Activated CD8-positive, alpha-beta memory T cell treated with anti-CD3 and anti-CD28 coated beads, Interleukin-2, amount 50 U/mL, for 24 hours (primary cell): ENCODE measurements at regions not wholly inside any gene's neighbourhood (a gene's known extent, or its start where the extent isn't known, plus 50 kb on each side); places are given as distances from the start of the nearest gene placed in this dataset.
"Not testable (repeated sequence)": the region's sequence is repeated elsewhere in the genome, so short reads cannot be mapped to it uniquely, and the experiment has no call there.

ENCODE experiments used
- DNase-seq: peaks from one replicate; pipeline ENCODE4 v3.0.0-alpha.2; 2020; ENCODE audit errors: extremely low read depth

DNA sequence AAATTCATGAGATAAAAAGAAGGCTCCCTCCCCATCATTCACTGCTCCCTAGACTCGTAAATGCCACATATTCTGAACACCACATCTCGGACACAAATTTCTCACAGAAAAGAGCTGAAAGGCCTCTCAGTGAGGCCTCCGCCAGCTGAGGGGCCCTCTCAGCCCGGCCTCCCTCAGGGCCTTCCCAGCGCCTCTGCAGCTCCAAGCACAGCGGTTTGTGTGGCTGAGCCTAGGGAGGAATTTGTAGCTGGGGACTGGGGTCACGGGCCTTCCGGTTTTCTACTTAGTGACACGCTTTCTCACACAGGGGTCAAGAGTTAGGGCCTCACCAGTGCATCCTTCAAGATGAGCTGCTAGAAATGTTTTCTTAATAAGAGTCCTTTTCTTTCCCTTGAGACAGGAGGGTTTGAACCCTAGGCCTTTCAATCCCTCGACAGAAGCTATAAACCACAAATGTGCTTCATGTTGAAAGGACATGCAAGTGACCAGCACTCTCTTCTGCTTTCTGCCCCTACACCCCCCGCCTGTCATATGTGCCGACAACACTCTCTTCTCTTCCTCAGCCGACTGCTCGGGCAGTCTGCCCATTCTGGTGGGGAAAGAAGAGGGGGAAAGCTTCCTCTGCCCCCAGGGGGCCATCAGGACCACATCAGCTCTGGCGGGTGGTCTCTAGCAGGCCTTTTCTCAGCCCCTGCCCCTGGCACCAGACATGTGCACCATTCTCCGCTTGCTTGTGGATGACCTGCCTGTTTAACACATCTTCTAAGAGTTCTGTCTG lies 104.9 kb downstream of the CHIC2 start:
- DNase-seq = no peak

DNA sequence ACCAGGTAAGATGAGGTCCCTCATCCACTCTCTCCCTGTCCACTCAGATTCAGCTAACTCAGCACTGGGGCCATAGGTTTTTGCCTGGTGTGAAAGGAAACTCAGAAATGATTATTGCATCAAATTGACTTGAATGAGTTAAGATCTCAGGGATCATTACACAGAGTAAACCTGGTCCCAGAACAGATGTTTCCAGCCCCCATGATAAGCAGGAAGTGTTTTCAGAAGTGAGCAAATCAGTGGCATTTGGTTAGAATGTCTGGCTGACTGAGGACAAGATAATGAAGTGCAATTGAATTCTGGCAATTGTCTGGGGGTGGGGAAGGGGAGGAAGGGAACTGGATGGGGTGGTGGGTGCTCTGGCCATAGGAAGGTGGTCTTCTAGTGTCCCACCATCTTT lies 108.0 kb downstream of the CHIC2 start:
- DNase-seq = no peak

DNA sequence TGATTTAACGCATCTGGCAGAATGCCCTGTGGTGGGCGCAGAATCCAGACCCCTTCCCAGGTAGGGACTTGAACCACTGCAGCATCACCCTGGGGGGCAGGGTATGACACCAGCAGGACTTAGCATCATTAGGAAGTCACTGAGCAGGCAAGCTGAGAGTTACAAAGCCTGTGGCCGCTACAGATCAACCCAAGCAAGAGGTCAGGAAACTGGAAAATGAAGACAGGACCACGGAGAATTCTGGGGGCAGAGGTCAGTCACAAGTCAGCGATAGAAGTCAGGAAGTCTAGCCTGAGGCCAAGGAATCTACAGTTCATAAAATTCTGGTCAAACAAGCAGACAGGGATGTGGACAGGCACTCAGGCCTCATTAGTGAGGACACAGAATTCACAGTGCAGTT lies 108.4 kb downstream of the CHIC2 start:
- DNase-seq = no peak

DNA sequence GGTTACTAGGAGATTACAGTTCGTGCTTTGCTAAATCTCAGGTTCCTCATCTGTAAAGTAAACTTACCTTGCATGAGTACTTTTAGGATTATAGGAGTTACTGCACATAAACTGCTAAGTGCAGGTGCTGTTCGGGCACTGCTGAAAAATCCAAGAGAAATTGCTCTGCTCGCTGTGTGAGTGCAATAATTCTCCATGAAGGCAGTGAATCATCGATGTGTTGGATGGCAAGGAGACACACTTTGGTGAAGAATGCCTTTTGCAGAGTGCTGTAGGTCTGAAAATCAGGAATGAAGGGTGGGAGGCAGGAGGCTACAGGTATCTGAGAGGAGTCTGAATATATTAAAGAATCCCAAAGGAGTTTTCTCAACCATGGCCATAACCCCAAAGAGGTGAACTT lies 113.0 kb downstream of the CHIC2 start:
- DNase-seq = no peak

DNA sequence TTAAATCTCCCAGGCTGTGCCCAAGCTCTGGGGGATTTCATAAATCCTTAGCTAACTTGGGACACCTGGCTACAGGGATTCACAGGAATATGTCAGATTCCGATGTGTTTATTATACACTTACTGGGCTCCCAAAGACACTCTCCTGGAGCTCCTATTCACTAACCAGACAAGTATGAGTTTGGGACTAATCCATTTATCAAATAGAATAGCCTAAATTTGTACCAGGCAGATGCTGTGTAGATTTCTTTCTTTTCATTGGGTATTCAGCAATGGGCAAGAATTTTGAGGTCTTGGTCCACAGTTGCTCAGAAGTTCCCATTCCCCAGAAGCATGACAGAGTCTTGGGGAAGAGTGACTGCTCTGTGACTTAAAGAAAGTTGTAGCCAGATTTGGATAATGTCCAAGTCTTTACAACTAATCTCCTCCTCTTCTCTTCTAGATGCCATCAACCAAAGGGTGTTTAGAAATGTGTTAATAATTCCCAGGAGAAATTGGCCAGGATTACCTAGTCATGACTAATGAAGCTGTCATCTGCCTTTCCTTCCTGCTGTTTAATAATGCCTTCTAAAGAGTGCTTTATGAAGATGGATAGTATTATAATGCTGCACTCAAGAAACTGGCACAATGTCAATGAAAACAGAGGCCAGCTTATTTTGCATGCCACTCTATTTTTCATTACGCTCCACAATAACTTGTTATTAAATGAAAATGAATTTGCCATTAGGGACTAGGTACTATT lies 120.9 kb downstream of the CHIC2 start:
- DNase-seq = no peak

DNA sequence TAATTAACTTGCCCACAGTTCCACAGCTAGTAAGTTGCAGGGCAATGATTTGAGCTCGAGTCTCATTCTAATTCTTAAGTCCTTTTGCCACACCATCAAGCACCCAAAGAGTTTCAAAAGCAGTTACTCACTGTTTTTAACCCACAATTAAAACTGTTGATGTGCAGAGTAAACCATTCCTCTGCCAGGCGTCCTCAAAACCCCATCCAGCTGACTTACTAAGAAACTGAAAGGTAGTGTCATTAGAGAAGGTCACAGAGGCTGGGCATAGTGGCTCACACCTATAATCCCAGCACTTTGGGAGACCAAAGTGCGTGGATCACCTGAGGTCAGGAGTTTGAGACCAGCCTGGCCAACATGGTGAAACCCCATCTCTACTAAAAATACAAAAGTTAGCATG lies 121.7 kb downstream of the CHIC2 start:
- no peak for DNase-seq

DNA sequence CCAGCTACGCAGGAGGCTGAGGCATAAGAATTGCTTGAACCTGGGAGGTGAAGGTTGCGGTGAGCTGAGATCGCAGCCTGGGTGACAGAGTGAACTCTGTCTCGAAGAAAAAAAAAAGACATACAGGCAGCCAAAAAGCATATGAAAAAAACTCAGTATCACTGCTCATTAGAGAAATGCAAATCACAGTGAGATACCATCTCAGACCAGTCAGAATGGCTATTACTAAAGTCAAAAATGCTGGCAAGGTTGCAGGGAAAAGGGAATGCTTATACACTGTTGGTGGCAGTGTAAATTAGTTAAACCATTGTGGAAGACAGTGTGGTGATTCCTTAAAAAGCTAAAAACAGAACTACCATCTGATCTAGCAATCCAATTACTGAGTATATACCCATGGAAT lies 123.1 kb downstream of the CHIC2 start:
- no peak for DNase-seq

DNA sequence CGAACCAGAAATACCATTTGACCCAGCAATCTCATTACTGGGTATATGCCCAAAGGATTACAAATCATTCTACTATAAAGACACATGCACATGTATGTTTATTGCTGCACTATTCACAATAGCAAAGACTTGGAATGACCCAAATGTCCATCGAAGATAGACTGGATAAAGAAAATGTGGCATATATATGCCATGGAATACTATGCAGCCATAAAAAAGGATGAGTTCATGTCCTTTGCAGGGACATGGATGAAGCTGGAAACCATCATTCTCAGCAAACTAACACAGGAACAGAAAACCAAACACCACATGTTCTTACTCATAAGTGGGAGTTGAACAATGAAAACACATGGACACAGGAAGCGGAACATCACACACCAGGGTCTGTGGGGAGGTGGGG lies 124.5 kb downstream of the CHIC2 start:
- DNase-seq = not testable (repeated sequence)

DNA sequence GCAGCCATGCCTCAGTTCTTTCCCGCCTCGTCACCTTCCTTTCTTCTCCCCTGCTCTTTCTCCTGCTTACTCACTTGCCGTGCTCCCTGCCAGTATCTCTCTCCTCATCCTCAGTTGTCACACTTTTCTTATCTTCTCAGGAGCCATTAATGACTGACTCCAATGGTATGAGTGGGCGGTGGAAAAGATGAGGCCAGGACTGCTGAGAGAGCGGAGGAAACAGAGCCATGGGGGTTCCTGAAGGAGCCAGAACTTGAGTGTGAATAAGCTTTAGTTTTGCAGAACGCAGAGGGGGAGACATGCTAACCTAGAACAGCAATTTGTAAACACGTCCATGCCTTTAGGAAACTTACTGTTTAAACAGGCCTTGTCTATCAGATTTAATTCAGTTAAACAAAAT lies 126.5 kb downstream of the CHIC2 start:
- no peak for DNase-seq

DNA sequence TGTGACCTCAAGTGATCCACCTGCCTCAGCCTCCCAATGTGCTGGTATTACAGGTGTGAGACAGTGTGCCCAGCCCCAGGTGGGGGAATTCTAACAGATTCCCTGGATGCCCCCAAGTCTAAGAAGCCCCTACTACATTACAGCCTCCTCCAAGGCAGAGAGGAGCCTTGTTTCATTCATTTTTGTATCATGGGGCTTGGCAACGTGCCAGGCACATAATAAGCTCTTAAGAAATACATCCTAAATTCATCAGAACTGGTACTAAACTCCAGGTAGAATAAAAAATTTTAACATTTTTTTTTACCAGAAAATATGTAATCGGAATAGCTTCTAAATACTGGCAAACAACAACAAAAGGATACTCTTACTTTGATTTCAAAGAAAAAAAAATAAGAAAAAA lies 127.1 kb downstream of the CHIC2 start:
- DNase-seq = no peak

DNA sequence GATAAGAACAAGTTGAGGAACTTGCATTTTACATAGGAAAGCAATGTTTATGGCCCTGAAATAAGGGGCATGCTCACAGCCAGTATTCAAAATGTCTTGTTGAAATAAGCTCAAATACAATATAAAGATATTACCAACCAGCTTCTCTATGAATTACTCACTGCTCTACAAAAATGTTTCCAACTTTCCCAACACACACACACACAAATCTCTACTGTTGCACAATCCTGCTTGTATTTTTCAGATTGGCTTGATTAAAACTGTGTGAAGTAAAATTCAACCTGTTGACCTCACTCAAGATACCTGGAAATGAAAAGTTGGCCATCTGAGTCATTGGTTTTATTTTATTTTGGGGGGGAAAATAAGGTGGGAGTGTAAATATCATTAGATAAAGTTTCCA lies 128.6 kb downstream of the CHIC2 start:
- no peak for DNase-seq

DNA sequence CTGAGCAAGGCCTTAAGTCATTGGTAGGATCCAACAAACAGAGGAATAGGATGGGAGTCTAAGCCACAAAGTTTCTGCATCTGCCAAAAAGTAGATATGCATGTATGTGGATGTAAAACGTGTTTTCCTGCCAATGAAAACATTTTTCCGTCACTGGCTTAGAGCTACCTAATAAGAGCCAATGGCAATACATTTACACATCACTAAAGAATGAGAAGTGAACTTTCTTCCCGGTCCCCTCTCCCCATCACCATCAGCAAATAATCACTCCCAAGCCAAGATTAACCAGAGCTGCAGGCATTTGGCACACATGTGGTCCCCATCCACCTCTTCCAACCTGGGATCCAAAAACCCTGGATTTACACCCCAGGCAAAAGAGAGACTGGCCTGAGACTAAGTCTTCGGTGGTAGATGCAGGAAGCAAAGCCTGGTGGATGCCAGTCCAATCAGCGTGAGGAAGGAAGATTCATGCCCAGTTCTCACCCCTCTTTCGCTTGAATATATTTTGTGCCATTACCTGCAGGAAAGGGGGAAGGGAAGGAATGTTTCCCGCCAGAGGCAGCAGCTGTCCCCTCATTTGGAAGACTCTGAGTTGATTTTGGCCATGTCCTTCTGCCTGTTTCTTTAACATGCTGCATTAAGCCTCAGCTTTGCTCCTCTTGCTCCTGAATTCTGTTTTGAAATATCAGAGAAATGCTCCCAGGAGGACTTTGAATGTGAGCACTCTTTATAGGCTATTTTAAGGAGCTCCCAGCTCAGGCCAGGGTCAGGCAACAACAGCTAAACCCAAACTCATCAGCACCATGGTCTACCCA lies 131.4 kb downstream of the CHIC2 start:
- no peak for DNase-seq

DNA sequence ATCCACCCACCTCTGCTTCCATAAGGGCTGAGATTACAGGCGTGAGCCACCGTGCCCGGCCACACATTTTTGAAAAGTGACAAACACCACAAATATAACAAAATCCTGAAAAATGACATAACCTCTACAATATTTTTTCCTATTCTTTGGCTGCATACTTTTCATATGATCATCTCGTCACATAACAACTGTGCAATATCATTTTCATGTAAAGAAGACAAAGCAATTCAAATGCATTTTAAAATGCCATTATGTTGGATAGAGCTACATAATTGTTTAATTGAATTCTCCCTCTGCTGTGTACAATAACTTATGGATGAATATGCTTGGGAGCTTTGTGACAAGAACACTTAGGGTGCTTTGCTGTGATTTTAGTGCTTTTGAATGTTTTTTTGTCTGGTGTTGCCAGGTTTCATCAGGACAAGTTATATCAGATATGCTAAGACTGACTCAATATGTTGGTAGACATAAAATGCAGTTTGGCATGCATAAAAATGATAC lies 132.9 kb downstream of the CHIC2 start:
- no peak for DNase-seq

DNA sequence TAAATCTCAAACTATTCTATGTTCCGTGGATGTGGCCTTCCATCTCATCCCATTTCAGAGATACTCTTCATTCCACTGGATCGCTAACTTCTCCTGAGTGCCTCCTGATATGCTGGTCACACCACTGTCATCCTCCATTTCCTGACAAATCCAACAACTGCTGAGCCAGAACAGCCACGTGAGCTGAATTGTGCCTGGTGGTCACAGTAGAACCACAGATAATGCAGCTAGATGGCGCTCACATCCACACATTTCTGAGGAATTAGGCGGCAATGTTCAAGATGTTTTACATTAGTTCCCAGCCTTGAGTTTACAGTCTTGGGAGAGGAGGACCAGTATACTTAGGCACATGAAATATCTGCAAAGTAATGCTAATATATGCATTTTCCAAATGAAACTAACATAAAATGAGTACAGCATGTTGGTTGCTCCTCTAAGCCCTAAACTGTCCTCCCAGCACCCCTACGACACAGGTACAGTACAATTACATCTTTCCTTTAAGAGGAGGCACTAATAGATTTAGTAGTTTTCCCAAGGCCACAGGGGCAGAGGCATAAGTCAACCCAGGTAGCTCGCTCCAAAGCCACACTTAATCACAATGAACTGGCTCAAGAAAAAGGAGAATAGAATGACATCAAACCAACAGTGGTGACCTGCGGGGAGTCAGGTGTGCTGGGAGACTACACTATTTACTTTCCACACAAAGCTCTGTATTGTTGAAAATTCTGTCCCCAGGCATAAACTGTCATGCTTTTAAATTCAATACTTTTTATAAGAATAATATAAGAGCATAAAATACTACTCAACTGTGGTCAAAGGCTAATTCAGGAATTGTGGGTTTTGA lies 134.2 kb downstream of the CHIC2 start:
- DNase-seq = no peak

DNA sequence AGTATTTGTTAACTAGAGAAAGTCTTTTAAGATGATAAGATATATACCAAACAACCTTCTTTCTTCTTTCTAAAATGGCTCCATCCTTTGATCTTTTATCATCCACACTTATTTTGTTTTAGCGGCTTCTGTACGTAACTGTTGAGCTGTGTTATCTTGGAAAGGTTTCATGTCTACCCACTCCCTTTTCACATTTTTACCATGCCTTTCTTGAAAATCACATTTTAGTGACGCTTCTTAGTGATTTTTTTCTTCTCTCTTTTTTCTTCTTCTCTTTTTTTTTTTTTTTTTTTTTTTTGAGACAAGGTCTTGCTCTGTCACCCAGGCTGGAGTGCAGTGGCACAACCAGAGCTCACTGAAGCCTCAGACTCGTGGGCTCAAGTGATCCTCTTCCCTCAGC lies 135.1 kb downstream of the CHIC2 start:
- DNase-seq = no peak

DNA sequence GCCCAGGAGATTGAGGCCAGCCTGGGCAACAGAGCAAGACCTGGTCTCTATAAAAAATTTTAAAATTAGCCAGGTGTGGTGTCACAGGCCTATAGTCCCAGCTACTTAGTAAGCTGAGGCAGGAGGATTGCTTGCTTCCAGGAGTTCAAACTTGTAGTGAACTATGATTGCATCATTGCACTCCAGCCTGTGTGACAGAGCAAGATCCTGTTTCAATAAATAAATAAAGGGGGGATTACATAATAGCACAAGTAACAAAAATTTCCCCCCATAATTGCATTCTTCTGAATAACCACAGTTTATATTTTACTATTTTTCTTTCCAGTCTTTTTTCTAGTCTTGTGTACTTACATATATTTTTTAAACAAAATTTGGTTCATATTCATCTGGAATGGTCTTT lies 135.6 kb downstream of the CHIC2 start:
- no peak for DNase-seq

DNA sequence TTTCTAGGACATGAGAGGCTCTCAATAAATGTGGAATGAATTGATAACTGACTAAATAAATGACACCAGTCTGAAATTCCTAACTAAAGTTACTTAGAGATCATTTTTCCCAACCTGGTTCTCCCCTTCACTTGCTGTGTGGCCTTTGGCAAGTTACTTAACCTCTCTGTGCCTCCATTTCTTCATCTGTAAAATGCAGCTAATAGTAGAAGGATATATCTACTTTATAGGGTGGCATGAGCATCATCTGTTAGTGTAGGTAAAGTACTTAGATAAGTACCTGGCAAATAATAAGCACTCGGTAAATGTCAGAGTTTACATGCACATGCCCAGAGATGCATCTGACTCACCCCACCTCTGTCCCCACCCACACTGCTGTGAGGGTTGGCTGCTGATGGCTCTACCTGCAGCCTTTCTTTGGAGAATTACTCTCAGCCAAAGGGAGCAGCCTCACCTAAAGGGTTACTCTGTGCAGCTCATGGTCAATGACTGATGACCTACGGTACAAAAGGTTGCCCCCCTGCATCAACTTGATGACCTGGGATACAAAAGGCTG lies 139.3 kb downstream of the CHIC2 start:
- no peak for DNase-seq

DNA sequence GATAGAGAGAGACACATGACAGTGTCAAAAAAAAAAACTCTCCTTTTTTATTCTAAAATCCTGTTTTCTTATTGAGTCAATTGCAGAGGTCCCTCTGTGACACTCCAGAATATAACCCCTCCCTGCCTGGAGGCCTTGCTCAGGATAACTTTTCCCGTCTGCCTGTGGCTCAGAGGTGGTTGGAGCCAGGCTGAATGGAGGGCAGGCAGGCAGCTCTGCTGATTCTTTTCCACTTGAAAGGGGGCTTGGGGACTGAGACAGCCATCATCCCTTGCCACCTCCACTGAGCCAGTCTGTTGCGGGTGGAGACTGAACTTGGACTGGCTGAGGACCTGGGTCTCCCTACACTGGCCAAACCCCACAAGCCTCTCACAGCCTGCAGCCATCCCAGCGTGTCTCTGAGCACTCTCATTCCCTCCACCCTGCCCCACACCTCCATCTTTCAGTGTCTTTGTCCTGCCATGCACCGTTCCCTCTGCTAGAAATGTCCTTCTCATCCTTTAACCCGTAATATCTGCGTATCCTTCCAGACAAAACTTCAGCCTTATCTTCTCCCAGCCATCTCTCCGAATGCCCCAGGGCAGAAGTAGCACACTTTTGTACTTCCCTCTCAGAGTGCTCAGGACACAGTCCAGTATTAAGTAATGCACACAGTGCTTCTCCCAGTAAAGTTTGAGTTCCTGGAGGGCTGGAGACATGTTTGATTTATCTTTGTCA lies 139.9 kb downstream of the CHIC2 start:
- no peak for DNase-seq

DNA sequence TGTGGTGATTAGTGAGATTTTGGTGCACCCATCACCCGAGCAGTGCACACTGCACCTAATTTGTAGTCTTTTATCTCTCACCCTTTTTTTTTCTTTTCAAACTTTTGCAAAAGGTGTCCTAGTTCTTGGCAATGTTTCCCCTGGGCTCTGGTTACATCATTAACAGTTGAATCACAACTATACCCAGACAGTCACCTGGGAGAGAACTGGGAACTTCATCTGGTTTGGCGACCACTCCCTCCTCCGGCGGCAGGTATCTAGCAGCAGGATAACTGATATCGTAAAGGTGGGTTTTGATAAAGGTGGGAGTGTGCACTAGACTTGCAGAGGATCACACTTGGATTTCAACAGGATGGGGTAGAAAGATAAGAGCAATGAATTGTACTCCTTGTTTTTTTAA lies 140.5 kb downstream of the CHIC2 start:
- DNase-seq = no peak

DNA sequence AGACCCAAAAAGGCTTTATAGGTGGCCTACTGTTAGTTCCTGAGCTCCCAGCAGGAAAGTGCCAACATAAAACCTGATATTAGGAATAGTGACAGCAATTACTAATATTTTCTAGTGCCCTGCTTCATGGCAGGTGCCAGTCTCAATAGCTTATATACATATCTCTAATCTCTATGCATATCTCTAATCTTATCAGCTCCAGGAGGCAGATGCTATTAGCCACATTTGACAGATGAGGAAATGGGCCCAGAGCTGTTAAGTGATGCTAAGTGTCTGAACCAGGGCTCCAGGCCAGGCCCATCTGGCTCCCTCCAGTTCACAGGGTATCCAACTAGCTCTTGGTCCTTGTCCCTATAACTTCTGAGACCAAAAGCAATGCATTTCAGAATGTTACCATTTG lies 142.5 kb downstream of the CHIC2 start:
- DNase-seq = no peak

DNA sequence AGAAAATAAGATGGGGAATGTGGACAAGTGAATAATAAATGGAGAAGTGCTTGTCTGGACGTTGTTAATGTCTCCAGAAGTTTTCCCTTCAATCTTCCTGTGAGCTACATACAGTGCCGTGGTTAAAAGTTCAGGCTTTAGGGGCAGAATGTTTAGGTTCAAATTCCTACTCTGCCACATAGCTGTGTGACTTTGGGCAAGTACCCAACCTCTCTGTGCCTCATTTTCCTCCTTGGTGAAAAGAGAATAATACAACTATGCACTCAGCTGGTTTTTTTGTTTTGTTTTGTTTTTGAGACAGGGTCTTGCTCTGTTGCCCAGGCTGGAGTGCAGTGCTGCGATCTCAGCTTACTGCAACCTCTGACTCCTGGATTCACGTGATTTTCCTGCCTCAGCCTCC lies 143.5 kb downstream of the CHIC2 start:
- DNase-seq = no peak
